Endothelial cell of umbilical vein (primary cell): ENCODE measurements at regions not wholly inside any gene's neighbourhood (a gene's known extent, or its start where the extent isn't known, plus 50 kb on each side); places are given as distances from the start of the nearest gene placed in this dataset.

Experiments
- BruUV-seq: library from RNA; stranded (reverse); fragments of 400-500 nt; replicated peaks from 2 replicates; lab custom pipeline; 2021; lab: Mats Ljungman, UMichigan
- CTCF ChIA-PET: fragments of 300-600, 350-600 bp; sonication (Branson Sonifier 250); formaldehyde crosslinking; loops from one replicate; lab custom pipeline; 2021; ENCODE audit warnings: antibody characterized with exemption, inconsistent platforms; lab: Charles Lee
- POLR2A ChIA-PET: fragments of 300-600, 350-600 bp; sonication (Branson Sonifier 250); formaldehyde crosslinking; loops from one replicate; lab custom pipeline; 2021; ENCODE audit warnings: antibody characterized with exemption, inconsistent platforms; lab: Charles Lee
- DNase-seq: peaks from one replicate; pipeline ENCODE4 v3.0.0-alpha.2; 2011; ENCODE audit warnings: low read depth, low spot score
- FAIRE-seq: peaks from 2 replicates; lab custom pipeline; 2011; peaks lifted over from hg19 to GRCh38; lab: Jason Lieb, UNC
- H2AFZ ChIP-seq: 2 replicates; pipeline ENCODE4 v1.6.0; 2012; ENCODE audit warnings: low read depth, low read length, control low read depth, inconsistent platforms
- H3K27ac ChIP-seq: 2 replicates; pipeline ENCODE4 v1.5.1; 2011; ENCODE audit warnings: low read depth, mild to moderate bottlenecking, control low read depth, low read length, moderate library complexity; ENCODE audit not compliant: insufficient read depth
- H3K27me3 ChIP-seq, 2 experiments: 2 replicates each; pipeline versions ENCODE4 v1.6.0 to v1.6.1; 2011; ENCODE audit warnings: low read length in 2 of 2, mixed read lengths in 1 of 2; ENCODE audit not compliant: control insufficient read depth in 2 of 2, insufficient read depth in 2 of 2
- H3K36me3 ChIP-seq, 2 experiments: 2 replicates in 1 of 2; 3 replicates in 1 of 2; pipeline ENCODE4 v1.5.1; 2011; ENCODE audit warnings: low read length in 2 of 2, mild to moderate bottlenecking in 1 of 2, moderate library complexity in 1 of 2; ENCODE audit not compliant: control insufficient read depth in 2 of 2, insufficient read depth in 2 of 2; ENCODE audit errors: extremely low read depth in 1 of 2
- H3K4me1 ChIP-seq: 3 replicates; pipeline ENCODE4 v1.5.1; 2011; ENCODE audit warnings: mild to moderate bottlenecking, low read length; ENCODE audit not compliant: control insufficient read depth, insufficient read depth; ENCODE audit errors: extremely low read depth
- H3K4me2 ChIP-seq: 2 replicates; pipeline ENCODE4 v1.6.1; 2011; ENCODE audit warnings: low read length, control low read depth, mixed read lengths; ENCODE audit not compliant: insufficient read depth
- H3K4me3 ChIP-seq, 3 experiments: fragments of 200-600 bp in 1 of 3; sonication (generic), shearing (Covaris generic) in 1 of 3; replicated peaks in 1 of 3; 2 replicates each; pipeline ENCODE4 v1.5.1; 2011 to 2016; ENCODE audit warnings: control low read depth in 3 of 3, low read length in 3 of 3, mild to moderate bottlenecking in 2 of 3, inconsistent platforms in 1 of 3, low read depth in 1 of 3, moderate library complexity in 1 of 3; ENCODE audit not compliant: insufficient read depth in 1 of 3
- H3K79me2 ChIP-seq: 2 replicates; pipeline ENCODE4 v1.6.0; 2012; ENCODE audit warnings: low read length, inconsistent platforms; ENCODE audit not compliant: control insufficient read depth, insufficient read depth
- H3K9ac ChIP-seq: replicated peaks from 2 replicates; pipeline ENCODE3; 2011; ENCODE audit warnings: low read length, control low read depth; ENCODE audit not compliant: insufficient read depth; ENCODE audit errors: extremely low read depth
- H3K9me1 ChIP-seq: replicated peaks from 3 replicates; pipeline ENCODE4 v1.6.0; 2011; ENCODE audit warnings: mild to moderate bottlenecking, low read length; ENCODE audit not compliant: control insufficient read depth, insufficient read depth; ENCODE audit errors: extremely low read depth
- H3K9me3 ChIP-seq: replicated peaks from 2 replicates; pipeline ENCODE4 v1.5.1; 2012; ENCODE audit warnings: low read length, inconsistent platforms; ENCODE audit not compliant: control insufficient read depth, insufficient read depth
- H4K20me1 ChIP-seq: replicated peaks from 2 replicates; pipeline ENCODE3; 2011; ENCODE audit warnings: mild to moderate bottlenecking, low read length; ENCODE audit not compliant: control insufficient read depth, insufficient read depth; ENCODE audit errors: extremely low read depth
- EZH2 ChIP-seq: IDR thresholded peaks from 2 replicates; pipeline ENCODE4 v1.6.1; 2012; ENCODE audit warnings: borderline replicate concordance, low read depth, mild to moderate bottlenecking, moderate library complexity, low read length, inconsistent platforms; ENCODE audit not compliant: severe bottlenecking
- GATA2 ChIP-seq: IDR thresholded peaks from 2 replicates; pipeline ENCODE4 v1.7.0; 2011; ENCODE audit warnings: low read depth, mild to moderate bottlenecking, moderate library complexity, mixed read lengths, low read length; ENCODE audit not compliant: insufficient read length, insufficient read depth
- JUN ChIP-seq: IDR thresholded peaks from 2 replicates; pipeline ENCODE4 v1.6.1; 2011; ENCODE audit warnings: borderline replicate concordance, low read depth; ENCODE audit not compliant: insufficient read length, insufficient read depth
- MYC ChIP-seq: IDR thresholded peaks from one replicate; pipeline ENCODE4 v1.6.1; 2011; ENCODE audit warnings: mild to moderate bottlenecking, low read depth, low read length
- POLR2A ChIP-seq: IDR thresholded peaks from 2 replicates; pipeline ENCODE4 v1.6.1; 2012; ENCODE audit warnings: low read depth, mild to moderate bottlenecking, control low read depth, low read length
- POLR2AphosphoS5 ChIP-seq: IDR thresholded peaks from 2 replicates; pipeline ENCODE4 v1.6.1; 2012; ENCODE audit warnings: low read depth, mild to moderate bottlenecking, control low read depth, low read length, moderate library complexity; ENCODE audit not compliant: insufficient read depth
- dilution Hi-C: fragments of 300-500 bp; cut with MboI; formaldehyde crosslinking; loops from one replicate; pipeline ENCODE4 v1.15.0; 2019; ENCODE audit warnings: low sequenced_read_pairs; ENCODE audit not compliant: extremely low pct_ligation_motif_present
- intact Hi-C: fragments of 100-400 bp; cut with micrococcal nuclease; formaldehyde crosslinking; loops from one replicate; pipeline ENCODE4 v1.10.0; 2022
- TF ChIP-seq, protein P1 (sequence below), 2 donors: IDR thresholded peaks; 1 replicate in 1 of 2; 2 replicates in 1 of 2; pipeline ENCODE4 v1.5.1; 2011; ENCODE audit warnings: low read length in 2 of 2, mild to moderate bottlenecking in 2 of 2, moderate library complexity in 2 of 2, control low read depth in 1 of 2, inconsistent platforms in 1 of 2, low read depth in 1 of 2; ENCODE audit not compliant: insufficient read depth in 1 of 2; ENCODE audit errors: extremely low read depth in 1 of 2
- TF ChIP-seq, protein P2 (sequence below): IDR thresholded peaks from 2 replicates; pipeline ENCODE4 v1.6.1; 2011; ENCODE audit not compliant: insufficient read depth, insufficient read length

DNA sequence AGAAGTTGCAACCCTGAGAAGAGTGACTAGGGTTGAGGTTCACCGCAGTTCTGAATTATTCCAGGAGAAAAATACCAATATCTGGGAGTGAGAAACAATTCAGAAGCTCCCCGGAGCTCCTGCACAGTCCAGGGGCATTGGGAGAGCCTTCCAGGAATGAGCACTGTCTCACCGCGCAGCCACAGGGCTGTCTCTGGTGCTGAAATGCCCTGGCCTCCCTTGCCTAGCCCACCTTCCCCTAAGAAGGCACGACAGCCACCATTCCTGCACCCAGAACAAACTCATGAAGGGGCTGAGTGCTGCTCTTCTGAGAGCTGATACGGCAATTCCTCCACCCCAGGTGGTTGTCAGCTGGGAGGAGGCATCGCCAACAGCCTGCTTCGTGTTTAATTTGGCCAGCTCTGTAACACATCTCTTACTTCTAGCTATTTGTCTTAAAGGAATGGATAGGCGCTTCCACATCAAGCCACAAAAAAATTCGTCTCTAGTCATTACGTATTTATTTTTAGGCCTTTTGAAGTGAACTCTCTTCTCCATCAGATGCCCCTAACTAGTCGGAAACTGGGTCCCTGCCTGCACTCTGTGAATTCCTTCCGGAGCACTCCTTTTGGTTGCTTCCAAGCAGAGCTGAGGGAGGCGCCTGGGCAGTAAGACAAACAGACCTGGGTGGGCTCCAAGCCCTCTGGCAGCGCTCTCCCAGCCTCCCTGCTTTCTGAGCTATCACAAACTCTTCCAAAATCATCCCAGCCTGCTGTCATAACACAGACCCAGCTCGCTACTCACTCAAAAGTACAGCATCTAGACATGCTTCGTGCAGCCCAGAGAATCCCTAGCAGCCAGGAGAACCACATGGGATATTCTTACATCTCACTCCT, 120.5 kb upstream of the CCDC68 start:
- Histone ChIP-seq H3K4me3 (no peak overlapping the region), H3K9me1 (no peaks in the 10 kb centered on the region), H3K27me3 (peaks cover 0 to under 1% of the 10 kb centered on the region in 2 experiments), H3K79me2 (no peaks in the 10 kb centered on the region), H3K9me3 (no peaks in the 10 kb centered on the region), H3K27ac (no peak overlapping the region), H3K36me3 (no peaks in the 10 kb centered on the region), H3K9ac (no peak overlapping the region), H3K4me2 (no peak overlapping the region), H3K4me1 (no peaks in the 10 kb centered on the region), H2AFZ (no peak overlapping the region), H4K20me1 (no peaks in the 10 kb centered on the region)
- ChIA-PET POLR2A (no interaction called here), CTCF (no interaction called here)
- FAIRE-seq (no peak), DNase-seq (no peak)
- TF ChIP-seq JUN, result no peak
- no peak for TF ChIP-seq EZH2
- TF ChIP-seq, protein P1, sequence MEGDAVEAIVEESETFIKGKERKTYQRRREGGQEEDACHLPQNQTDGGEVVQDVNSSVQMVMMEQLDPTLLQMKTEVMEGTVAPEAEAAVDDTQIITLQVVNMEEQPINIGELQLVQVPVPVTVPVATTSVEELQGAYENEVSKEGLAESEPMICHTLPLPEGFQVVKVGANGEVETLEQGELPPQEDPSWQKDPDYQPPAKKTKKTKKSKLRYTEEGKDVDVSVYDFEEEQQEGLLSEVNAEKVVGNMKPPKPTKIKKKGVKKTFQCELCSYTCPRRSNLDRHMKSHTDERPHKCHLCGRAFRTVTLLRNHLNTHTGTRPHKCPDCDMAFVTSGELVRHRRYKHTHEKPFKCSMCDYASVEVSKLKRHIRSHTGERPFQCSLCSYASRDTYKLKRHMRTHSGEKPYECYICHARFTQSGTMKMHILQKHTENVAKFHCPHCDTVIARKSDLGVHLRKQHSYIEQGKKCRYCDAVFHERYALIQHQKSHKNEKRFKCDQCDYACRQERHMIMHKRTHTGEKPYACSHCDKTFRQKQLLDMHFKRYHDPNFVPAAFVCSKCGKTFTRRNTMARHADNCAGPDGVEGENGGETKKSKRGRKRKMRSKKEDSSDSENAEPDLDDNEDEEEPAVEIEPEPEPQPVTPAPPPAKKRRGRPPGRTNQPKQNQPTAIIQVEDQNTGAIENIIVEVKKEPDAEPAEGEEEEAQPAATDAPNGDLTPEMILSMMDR (IDR thresholded peaks at IDR 0.05; ENCODE audit: extremely low read depth in 1 of 2, insufficient read depth in 1 of 2, low read depth in 1 of 2, low read length in 2 of 2), result no peak
- no peak for TF ChIP-seq POLR2AphosphoS5
- TF ChIP-seq POLR2A, result no peak
- TF ChIP-seq, protein P2, sequence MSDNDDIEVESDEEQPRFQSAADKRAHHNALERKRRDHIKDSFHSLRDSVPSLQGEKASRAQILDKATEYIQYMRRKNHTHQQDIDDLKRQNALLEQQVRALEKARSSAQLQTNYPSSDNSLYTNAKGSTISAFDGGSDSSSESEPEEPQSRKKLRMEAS, result no peak
- TF ChIP-seq MYC, result no peak
- no peak for TF ChIP-seq GATA2
- dilution Hi-C loops, result no loop called here
- BruUV-seq, result no TSS peak
- intact Hi-C loops, result no loop called here
